Activated naive CD4-positive, alpha-beta T cell treated with anti-CD3 and anti-CD28 coated beads, Interleukin-2, amount 10 ng/mL, durations not matched to agents 7 days and 5 days (primary cell): ENCODE measurements at regions not wholly inside any gene's neighbourhood (a gene's known extent, or its start where the extent isn't known, plus 50 kb on each side); places are given as distances from the start of the nearest gene placed in this dataset.

Experiments used
- CTCF ChIA-PET: fragments of 350-600 bp; sonication (Branson Sonifier 250); formaldehyde crosslinking; loops from one replicate; lab custom pipeline; 2021; ENCODE audit warnings: antibody characterized with exemption; lab: Charles Lee
- DNase-seq: peaks from one replicate; pipeline ENCODE4 v3.0.0-alpha.2; 2020
- H3K27ac Mint-ChIP-seq: one replicate; pipeline ENCODE4 v1.8.0; 2021; ENCODE audit warnings: mild to moderate bottlenecking, moderate library complexity, mixed read lengths
- H3K27me3 Mint-ChIP-seq: one replicate; pipeline ENCODE4 v1.8.0; 2021; ENCODE audit warnings: mild to moderate bottlenecking, mixed read lengths
- H3K36me3 Mint-ChIP-seq: one replicate; pipeline ENCODE4 v1.8.0; 2021; ENCODE audit warnings: mixed read lengths
- H3K4me1 Mint-ChIP-seq: one replicate; pipeline ENCODE4 v1.8.0; 2021; ENCODE audit warnings: mixed read lengths
- H3K4me3 Mint-ChIP-seq: one replicate; pipeline ENCODE4 v1.8.0; 2021; ENCODE audit warnings: mild to moderate bottlenecking, moderate library complexity, mixed read lengths
- H3K9me3 Mint-ChIP-seq: one replicate; pipeline ENCODE4 v1.8.0; 2021; ENCODE audit warnings: mixed read lengths

DNA sequence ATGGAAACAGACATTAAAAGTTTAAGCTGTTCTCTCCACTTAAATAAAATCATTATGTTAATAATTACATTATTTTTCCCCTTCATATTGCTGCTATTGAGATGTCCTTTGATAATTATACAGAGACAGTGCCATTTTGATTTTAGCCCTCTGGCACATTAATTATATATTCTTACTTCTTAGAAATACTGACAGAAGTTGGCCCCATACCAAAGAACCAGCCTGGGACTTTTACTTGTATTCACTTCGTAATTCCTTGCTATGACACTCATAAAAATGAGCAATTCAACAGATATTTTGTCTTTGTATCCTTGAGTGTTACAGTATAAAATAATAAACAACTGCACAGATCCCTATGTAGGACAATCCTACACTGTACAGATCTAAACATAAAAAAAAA, 743.7 kb downstream of the TBC1D32 start:
- no peaks in the 10 kb centered on the region for H3K36me3 Mint-ChIP-seq

DNA sequence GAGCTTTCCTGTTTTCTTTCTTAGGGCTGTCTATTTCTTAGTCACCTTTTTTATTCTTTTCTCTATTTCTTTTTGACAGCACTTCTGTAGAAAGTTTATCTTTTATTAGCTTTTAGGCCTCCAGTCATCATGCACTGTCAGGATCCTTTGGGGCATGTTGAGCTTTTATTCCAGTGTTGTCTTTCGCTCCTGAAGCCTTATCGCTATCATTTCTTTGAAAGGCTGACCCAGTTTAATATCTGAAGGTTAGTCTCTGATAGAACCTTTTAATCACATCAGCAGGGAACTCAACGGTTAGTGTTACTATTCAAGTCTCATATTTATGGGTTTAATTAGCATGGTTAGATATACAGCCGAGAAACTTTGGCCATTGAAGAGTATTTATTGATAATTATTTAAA, 745.9 kb downstream of the TBC1D32 start:
- CTCF ChIA-PET = no interaction called here
- Mint-ChIP-seq H3K9me3 (no peaks in the 10 kb centered on the region), H3K27me3 (no peaks in the 10 kb centered on the region), H3K4me3 (no peak overlapping the region), H3K27ac (no peak overlapping the region), H3K4me1 (no peaks in the 10 kb centered on the region), H3K36me3 (no peaks in the 10 kb centered on the region)
- DNase-seq = no peak

More for the DNA sequence above, 743.7 kb downstream of the TBC1D32 start:
- no peak for DNase-seq
- no peak overlapping the region for H3K27ac Mint-ChIP-seq
- H3K9me3 Mint-ChIP-seq = no peaks in the 10 kb centered on the region
- CTCF ChIA-PET = no interaction called here
- H3K4me3 Mint-ChIP-seq = no peak overlapping the region
- no peaks in the 10 kb centered on the region for H3K27me3 Mint-ChIP-seq
- no peaks in the 10 kb centered on the region for H3K4me1 Mint-ChIP-seq

DNA sequence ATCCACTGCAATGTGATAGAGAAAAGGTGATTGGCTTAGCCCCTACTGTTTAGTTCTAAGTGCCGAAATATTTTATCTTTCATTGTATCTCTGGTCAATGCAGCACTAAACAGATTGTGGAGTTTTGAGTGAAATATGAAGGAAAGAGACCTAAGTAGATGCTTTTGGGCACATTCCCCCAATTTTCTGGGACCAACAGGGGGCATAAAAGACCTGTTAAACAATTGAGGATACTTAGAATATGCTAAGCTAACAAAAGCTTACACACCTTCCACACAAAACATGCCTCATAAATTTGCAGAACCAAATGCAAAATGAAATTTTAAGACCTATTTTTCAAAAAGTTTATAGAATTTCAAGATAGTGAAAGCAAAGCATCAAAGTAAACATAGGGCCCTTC, 746.9 kb downstream of the TBC1D32 start:
- H3K9me3 Mint-ChIP-seq = no peaks in the 10 kb centered on the region
- H3K4me3 Mint-ChIP-seq = no peak overlapping the region
- CTCF ChIA-PET = no interaction called here
- H3K27ac Mint-ChIP-seq = no peak overlapping the region
- no peak for DNase-seq
- no peaks in the 10 kb centered on the region for H3K27me3 Mint-ChIP-seq
- H3K4me1 Mint-ChIP-seq = no peaks in the 10 kb centered on the region
- no peaks in the 10 kb centered on the region for H3K36me3 Mint-ChIP-seq

DNA sequence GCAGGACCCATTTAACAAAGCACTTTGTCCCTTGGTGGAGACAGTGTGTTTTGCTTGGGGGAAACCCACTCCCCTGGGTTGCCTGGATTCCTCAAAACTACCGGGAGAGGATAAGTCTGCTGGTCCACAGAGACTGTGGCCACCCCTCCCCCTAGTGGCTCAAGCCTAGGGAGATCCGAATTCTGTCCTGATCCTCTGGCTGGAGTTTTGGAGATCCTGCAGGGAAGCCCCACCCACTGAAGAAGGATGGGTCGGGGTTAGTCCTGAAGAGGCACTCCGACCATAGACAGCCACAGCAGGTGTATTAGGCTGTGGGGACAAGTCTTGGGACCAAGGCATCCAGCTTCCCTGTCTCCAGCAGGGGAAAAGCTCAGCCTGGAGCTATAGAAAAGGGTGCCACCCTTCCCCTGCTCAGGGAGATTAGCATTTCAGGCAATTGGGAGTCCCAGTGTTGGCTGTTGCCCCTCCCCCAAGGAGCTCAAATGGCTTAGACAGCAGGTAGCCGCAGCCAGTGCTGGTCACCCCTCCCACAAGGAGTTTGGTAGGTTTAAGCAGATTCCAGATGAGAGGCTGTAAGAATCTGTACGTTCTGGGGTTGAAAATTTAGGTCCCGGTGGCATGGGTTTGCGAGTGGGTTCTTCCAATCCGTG, 750.0 kb downstream of the TBC1D32 start:
- H3K4me3 Mint-ChIP-seq = no peak overlapping the region
- CTCF ChIA-PET = no interaction called here
- no peaks in the 10 kb centered on the region for H3K36me3 Mint-ChIP-seq
- no peaks in the 10 kb centered on the region for H3K27me3 Mint-ChIP-seq
- no peak overlapping the region for H3K27ac Mint-ChIP-seq
- H3K4me1 Mint-ChIP-seq = no peaks in the 10 kb centered on the region
- no peak for DNase-seq
- no peaks in the 10 kb centered on the region for H3K9me3 Mint-ChIP-seq

DNA sequence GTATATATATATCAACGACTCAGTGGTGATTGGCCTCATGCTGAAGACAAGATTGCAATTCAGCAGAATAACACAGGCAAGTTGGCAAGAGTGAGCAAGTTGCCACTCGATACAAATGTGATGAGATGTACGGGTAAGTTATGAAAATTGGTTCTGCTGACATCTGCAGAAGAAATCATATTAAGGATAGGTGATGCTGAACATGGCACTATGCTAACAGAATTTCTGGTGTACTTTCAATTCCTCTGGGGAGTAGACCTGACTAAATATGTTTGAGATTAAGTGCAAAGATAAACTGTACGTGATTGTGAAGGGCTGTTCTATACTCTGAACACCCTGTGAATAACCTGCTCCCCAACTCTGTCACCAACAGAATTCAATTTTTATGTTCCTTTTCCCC, 758.2 kb downstream of the TBC1D32 start:
- CTCF ChIA-PET = no interaction called here
- DNase-seq = no peak
- no peaks in the 10 kb centered on the region for H3K27me3 Mint-ChIP-seq

DNA sequence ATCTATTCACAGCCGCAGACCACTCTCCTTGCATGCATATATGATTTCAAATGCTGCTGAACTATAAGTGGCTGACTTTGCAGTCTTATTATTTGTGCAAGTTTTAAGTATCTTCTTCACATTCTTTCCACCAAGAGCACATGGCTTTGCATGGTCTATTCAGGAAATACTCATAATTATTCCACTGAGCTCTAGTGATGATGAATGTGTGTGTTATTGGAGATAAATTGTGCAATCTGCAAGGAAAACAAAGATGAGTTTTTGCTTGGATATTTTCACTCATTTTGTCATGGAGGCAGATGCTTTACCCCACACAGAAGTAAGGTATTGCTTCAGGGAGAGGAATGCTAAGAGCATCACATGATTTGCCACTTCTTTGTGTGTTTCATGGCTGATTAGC, 764.6 kb downstream of the TBC1D32 start:
- Mint-ChIP-seq H3K36me3 (no peaks in the 10 kb centered on the region), H3K27me3 (no peaks in the 10 kb centered on the region), H3K9me3 (no peaks in the 10 kb centered on the region), H3K4me3 (no peak overlapping the region), H3K4me1 (no peaks in the 10 kb centered on the region), H3K27ac (no peak overlapping the region)
- no peak for DNase-seq
- CTCF ChIA-PET = no interaction called here

More for the DNA sequence above, 758.2 kb downstream of the TBC1D32 start:
- no peaks in the 10 kb centered on the region for H3K4me1 Mint-ChIP-seq
- no peaks in the 10 kb centered on the region for H3K36me3 Mint-ChIP-seq
- no peak overlapping the region for H3K4me3 Mint-ChIP-seq
- H3K27ac Mint-ChIP-seq = no peak overlapping the region
- H3K9me3 Mint-ChIP-seq = no peaks in the 10 kb centered on the region

DNA sequence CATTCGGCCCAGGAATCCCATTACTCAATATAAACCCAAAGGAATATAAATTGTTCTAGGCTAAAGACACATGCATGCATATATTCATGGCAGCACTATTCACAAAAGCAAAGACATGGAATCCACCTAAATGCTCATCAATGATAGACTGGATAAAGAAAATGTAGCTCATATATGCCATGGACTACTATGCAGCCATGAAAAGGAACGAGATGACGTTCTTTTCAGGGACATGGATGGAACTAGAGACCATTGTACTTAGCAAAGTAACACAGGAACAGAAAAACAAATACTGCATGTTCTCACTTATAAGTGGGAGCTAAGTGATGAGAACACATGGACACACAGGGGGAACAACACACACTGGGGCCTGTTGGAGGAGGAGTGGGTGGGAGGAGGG, 769.5 kb downstream of the TBC1D32 start:
- CTCF ChIA-PET = no interaction called here
- H3K4me3 Mint-ChIP-seq = no peak overlapping the region

DNA sequence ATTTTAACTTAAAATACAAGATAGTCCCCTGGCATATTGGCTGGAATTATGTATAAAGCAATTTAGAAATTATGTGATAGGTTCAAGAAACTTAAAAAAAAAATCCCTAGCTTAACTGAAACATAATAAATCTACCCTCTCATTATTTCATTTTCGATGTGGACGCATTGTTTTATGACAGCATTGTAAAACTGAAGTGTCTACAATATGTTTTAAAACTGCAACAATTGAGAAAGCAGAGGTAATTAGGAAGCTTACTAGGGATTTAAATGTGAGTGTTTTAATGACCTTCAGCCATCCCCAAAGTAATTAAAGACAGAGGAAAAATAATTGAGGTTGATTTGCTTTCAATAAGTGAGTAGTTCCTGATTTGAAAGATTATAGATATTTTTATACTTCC, 776.0 kb downstream of the TBC1D32 start:
- Mint-ChIP-seq H3K27ac (no peak overlapping the region), H3K4me1 (no peaks in the 10 kb centered on the region), H3K27me3 (no peaks in the 10 kb centered on the region), H3K36me3 (no peaks in the 10 kb centered on the region), H3K9me3 (no peaks in the 10 kb centered on the region), H3K4me3 (no peak overlapping the region)
- DNase-seq = no peak
- CTCF ChIA-PET = no interaction called here

More for the DNA sequence above, 769.5 kb downstream of the TBC1D32 start:
- no peak for DNase-seq
- H3K4me1 Mint-ChIP-seq = no peaks in the 10 kb centered on the region
- no peaks in the 10 kb centered on the region for H3K9me3 Mint-ChIP-seq
- no peak overlapping the region for H3K27ac Mint-ChIP-seq
- no peaks in the 10 kb centered on the region for H3K27me3 Mint-ChIP-seq
- H3K36me3 Mint-ChIP-seq = no peaks in the 10 kb centered on the region

DNA sequence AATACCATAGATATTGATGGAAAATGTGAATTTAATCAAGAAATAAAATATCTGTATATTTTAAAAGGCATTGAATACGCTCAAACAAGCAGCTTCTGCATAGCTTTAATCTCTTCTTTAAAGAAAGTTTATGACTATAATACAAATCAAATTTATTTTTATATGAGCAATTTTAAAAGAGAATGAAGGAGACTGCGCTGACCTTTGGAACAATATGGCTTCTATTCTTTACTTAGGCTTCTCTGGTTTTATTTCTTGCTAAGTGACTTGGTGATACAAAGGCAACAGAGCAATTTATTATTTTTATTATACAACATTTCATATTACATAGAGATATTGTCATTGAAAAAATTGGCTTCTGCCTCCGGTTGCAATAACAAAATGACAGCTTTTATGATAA, 776.7 kb downstream of the TBC1D32 start:
- no peak for DNase-seq
- Mint-ChIP-seq H3K36me3 (no peaks in the 10 kb centered on the region), H3K9me3 (no peaks in the 10 kb centered on the region), H3K4me3 (no peak overlapping the region), H3K4me1 (no peaks in the 10 kb centered on the region), H3K27me3 (no peaks in the 10 kb centered on the region), H3K27ac (no peak overlapping the region)
- CTCF ChIA-PET = no interaction called here

DNA sequence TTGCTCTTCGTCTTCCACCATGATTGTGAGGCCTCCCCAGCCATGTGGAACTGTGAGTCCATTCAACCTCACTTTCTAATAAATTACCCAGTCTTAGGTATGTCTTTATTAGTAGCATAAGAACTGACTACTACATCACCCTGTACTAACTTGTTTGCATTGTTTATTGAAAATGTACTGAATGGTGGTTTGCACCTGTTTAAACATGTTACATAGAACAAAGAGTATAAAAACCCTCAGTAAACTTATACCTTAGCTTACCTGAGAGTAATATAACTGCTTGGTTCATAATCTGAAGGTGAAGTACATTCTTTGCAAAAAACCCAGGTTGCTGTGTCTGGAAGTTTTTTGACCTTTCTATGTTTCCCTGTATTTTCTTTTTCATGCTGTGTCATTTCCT, 777.8 kb downstream of the TBC1D32 start:
- no peak for DNase-seq
- no peaks in the 10 kb centered on the region for H3K27me3 Mint-ChIP-seq
- no peak overlapping the region for H3K4me3 Mint-ChIP-seq
- CTCF ChIA-PET = no interaction called here
- no peaks in the 10 kb centered on the region for H3K9me3 Mint-ChIP-seq
- H3K36me3 Mint-ChIP-seq = no peaks in the 10 kb centered on the region
- H3K27ac Mint-ChIP-seq = no peak overlapping the region
- no peaks in the 10 kb centered on the region for H3K4me1 Mint-ChIP-seq

DNA sequence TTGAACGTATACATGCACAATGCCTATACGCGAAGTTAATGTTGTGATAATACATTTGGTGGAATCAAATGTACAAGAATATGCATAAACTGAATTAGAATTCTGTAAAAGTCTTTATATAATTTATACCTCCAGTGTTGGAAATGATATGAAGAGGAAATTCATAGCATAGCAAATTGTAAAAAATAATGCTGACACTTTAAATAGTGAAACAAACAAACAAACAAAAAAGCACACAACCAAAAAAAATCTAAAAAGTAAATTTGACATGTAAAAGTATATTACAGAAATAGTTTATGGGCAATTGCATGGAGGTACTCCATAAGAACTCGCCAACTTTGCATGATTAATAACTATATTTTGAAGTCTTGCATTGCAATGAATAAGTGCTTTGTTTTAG, 780.9 kb downstream of the TBC1D32 start:
- no peaks in the 10 kb centered on the region for H3K36me3 Mint-ChIP-seq
- no peak for DNase-seq
- H3K4me3 Mint-ChIP-seq = no peak overlapping the region
- no peaks in the 10 kb centered on the region for H3K4me1 Mint-ChIP-seq
- H3K27ac Mint-ChIP-seq = no peak overlapping the region
- CTCF ChIA-PET = no interaction called here
- H3K27me3 Mint-ChIP-seq = no peaks in the 10 kb centered on the region
- no peaks in the 10 kb centered on the region for H3K9me3 Mint-ChIP-seq

DNA sequence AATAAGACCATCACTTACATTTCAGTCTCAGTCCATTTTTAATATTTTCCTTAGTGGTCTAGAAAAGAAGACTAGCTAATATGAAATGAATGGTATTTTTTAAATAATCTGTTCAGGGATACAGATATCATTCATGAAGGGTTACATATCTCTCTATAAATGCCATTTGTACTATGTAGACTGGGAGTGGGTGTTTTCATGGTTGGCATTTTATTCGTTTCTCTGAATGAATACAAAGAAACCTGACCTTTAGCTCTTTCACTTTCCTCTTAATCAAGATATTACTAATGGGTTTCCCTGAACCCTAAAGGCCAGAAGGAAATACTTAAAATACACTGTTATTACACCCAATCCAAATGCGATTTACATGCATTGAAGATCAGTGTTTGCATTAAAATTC, 788.9 kb downstream of the TBC1D32 start:
- Mint-ChIP-seq H3K9me3 (no peaks in the 10 kb centered on the region), H3K27me3 (no peaks in the 10 kb centered on the region), H3K36me3 (no peaks in the 10 kb centered on the region), H3K27ac (no peak overlapping the region), H3K4me3 (no peak overlapping the region), H3K4me1 (no peaks in the 10 kb centered on the region)
- CTCF ChIA-PET = no interaction called here
- no peak for DNase-seq

DNA sequence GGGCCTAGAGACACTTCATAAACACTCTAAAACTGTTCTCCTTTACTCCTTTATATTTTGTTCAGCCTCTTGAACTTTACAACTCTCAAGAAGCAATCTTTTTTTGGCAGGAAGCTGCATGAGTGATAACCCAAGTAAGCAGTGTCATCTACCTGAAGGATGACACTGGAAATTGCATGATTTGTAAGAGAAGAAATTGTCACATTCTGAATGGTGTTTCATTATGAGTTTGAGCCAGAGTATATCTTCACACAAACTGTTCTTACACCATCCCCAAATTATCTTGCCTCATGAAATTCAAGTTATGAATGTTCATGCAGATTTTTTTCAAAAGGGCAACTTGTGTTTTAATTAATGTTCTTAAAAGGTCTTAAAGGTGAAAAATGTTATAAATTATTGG, 799.3 kb downstream of the TBC1D32 start:
- H3K4me1 Mint-ChIP-seq = no peaks in the 10 kb centered on the region
- no peaks in the 10 kb centered on the region for H3K27me3 Mint-ChIP-seq
- peaks cover 2% of the 10 kb centered on the region for H3K9me3 Mint-ChIP-seq
- CTCF ChIA-PET = no interaction called here
- no peak for DNase-seq
- H3K4me3 Mint-ChIP-seq = no peak overlapping the region
- no peaks in the 10 kb centered on the region for H3K36me3 Mint-ChIP-seq
- H3K27ac Mint-ChIP-seq = no peak overlapping the region

DNA sequence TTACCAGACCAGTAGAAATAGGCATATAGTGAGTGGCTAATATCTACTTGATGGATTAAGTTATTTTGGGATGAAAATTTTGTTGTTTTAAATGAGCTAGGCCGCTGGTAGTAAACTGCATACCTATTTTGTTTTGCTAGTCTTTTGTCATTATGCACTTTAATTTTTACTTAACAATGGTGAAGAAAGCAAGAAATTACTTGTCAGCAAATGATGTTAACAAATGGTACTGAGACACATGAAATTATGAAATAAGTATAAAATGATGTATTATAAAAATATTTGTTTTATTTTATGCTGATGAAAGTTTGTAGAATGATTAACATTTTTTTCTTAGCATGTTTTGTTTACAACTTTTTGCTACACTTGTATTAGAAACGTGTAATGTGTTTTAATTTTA, 807.7 kb downstream of the TBC1D32 start:
- Mint-ChIP-seq H3K4me1 (no peaks in the 10 kb centered on the region), H3K4me3 (no peak overlapping the region)
- CTCF ChIA-PET = no interaction called here

DNA sequence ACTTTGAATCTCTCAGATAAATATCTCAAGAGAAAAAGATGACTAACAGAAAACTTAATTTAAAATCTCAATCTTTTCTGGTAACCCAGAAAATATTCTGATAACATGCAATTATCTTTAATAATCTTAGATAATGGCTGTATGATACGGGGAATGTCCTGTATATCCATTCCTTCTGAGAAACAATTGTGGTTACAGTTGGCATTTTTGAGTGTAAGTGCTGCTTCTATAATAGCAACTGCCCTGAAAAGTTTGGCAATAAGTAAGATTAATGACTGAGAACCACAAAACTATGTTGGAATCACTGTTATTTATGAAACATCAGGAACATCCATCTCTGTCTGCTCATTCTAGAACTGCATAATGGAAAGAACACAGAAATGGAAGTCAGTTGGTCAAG, 819.7 kb downstream of the TBC1D32 start:
- Mint-ChIP-seq H3K9me3 (peaks cover 3% of the 10 kb centered on the region), H3K27ac (no peak overlapping the region), H3K4me1 (no peaks in the 10 kb centered on the region), H3K27me3 (no peaks in the 10 kb centered on the region), H3K36me3 (no peaks in the 10 kb centered on the region), H3K4me3 (no peak overlapping the region)
- no peak for DNase-seq
- CTCF ChIA-PET = no interaction called here

More for the DNA sequence above, 807.7 kb downstream of the TBC1D32 start:
- peaks cover 4% of the 10 kb centered on the region for H3K9me3 Mint-ChIP-seq
- H3K27ac Mint-ChIP-seq = no peak overlapping the region
- DNase-seq = no peak
- H3K36me3 Mint-ChIP-seq = no peaks in the 10 kb centered on the region
- no peaks in the 10 kb centered on the region for H3K27me3 Mint-ChIP-seq

DNA sequence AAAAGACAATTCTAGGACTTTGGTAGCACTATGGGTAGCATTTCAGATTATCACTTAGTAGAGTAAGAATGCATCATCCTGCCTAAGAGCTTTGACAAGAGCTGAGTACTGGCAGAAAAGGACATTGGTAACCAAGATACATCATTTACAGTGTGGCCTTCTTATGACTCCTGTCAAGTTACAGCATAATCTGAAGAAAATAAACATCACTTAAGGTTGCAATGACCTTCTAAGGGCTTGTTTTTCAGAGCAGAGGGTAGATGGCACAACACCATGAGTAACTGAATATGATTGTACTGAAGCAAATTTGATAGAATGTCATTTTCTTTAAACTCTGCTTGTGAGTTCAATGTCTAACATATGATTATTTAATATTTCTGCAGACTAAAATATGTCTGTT, 822.6 kb downstream of the TBC1D32 start:
- H3K4me3 Mint-ChIP-seq = no peak overlapping the region
- no peaks in the 10 kb centered on the region for H3K36me3 Mint-ChIP-seq
- H3K27ac Mint-ChIP-seq = no peak overlapping the region
- no peaks in the 10 kb centered on the region for H3K4me1 Mint-ChIP-seq
- no peaks in the 10 kb centered on the region for H3K27me3 Mint-ChIP-seq
- H3K9me3 Mint-ChIP-seq = peaks cover 8% of the 10 kb centered on the region
- CTCF ChIA-PET = no interaction called here
- DNase-seq = no peak
